Neuronal stem cell (in vitro differentiated cells): ENCODE measurements at regions not wholly inside any gene's neighbourhood (a gene's known extent, or its start where the extent isn't known, plus 50 kb on each side); places are given as distances from the start of the nearest gene placed in this dataset.

Experiments
- DNase-seq: peaks from one replicate; pipeline ENCODE4 v3.0.0-alpha.2; 2013; ENCODE audit warnings: low spot score
- H2AFZ ChIP-seq: one replicate; pipeline ENCODE4 v1.6.1; 2013; ENCODE audit warnings: mild to moderate bottlenecking, low read length, inconsistent platforms
- H2AK5ac ChIP-seq: 2 replicates; pipeline ENCODE4 v1.6.1; 2013; ENCODE audit warnings: low read depth, mild to moderate bottlenecking, inconsistent platforms, low read length, moderate library complexity, mixed read lengths
- H2BK120ac ChIP-seq: 2 replicates; pipeline ENCODE4 v1.6.1; 2013; ENCODE audit warnings: low read depth, mild to moderate bottlenecking, inconsistent platforms, low read length, moderate library complexity, mixed read lengths
- H2BK12ac ChIP-seq: one replicate; pipeline ENCODE4 v1.6.1; 2013; ENCODE audit warnings: low read length, inconsistent platforms
- H2BK15ac ChIP-seq: 2 replicates; pipeline ENCODE4 v1.6.1; 2013; ENCODE audit warnings: mild to moderate bottlenecking, low read length, inconsistent platforms, mixed read lengths
- H2BK5ac ChIP-seq: one replicate; pipeline ENCODE4 v1.6.1; 2013; ENCODE audit warnings: inconsistent platforms, mild to moderate bottlenecking, low read length, moderate library complexity
- H3K14ac ChIP-seq: one replicate; pipeline ENCODE4 v1.6.1; 2013; ENCODE audit warnings: low read length, inconsistent platforms
- H3K18ac ChIP-seq: 2 replicates; pipeline ENCODE4 v1.6.1; 2013; ENCODE audit warnings: low read length, inconsistent platforms
- H3K23ac ChIP-seq: 2 replicates; pipeline ENCODE4 v1.6.1; 2013; ENCODE audit warnings: low read depth, mild to moderate bottlenecking, mixed read lengths, low read length, inconsistent platforms; ENCODE audit not compliant: poor library complexity
- H3K27ac ChIP-seq: replicated peaks from 3 replicates; pipeline ENCODE4 v1.5.1; 2013; ENCODE audit warnings: low read length, inconsistent platforms
- H3K27me3 ChIP-seq, 3 experiments: 2 replicates each; pipeline ENCODE4 v1.6.1; 2013; ENCODE audit warnings: low read length in 3 of 3, mild to moderate bottlenecking in 2 of 3, inconsistent platforms in 1 of 3, low read depth in 1 of 3, mixed read lengths in 1 of 3, moderate library complexity in 1 of 3; ENCODE audit not compliant: control insufficient read depth in 3 of 3, insufficient read depth in 3 of 3
- H3K36me3 ChIP-seq, 2 donors: replicated peaks in 1 of 2; 2 replicates each; pipeline ENCODE4 v1.6.1; 2013; ENCODE audit warnings: low read length in 2 of 2; ENCODE audit not compliant: control insufficient read depth in 2 of 2, insufficient read depth in 2 of 2
- H3K4ac ChIP-seq: 2 replicates; pipeline ENCODE4 v1.6.1; 2013; ENCODE audit warnings: inconsistent platforms, mild to moderate bottlenecking, low read length, moderate library complexity
- H3K4me1 ChIP-seq, 2 donors: 1 replicate in 1 of 2; 2 replicates in 1 of 2; pipeline ENCODE4 v1.6.1; 2013; ENCODE audit warnings: low read length in 2 of 2, low read depth in 1 of 2; ENCODE audit not compliant: control insufficient read depth in 2 of 2, insufficient read depth in 1 of 2
- H3K4me2 ChIP-seq: one replicate; pipeline ENCODE4 v1.6.1; 2013; ENCODE audit warnings: mild to moderate bottlenecking, low read length, inconsistent platforms; ENCODE audit not compliant: insufficient read depth, poor library complexity, severe bottlenecking
- H3K4me3 ChIP-seq, 2 donors: 2 replicates each; pipeline ENCODE4 v1.5.1; 2013; ENCODE audit warnings: low read length in 2 of 2, mild to moderate bottlenecking in 2 of 2, inconsistent platforms in 1 of 2, moderate library complexity in 1 of 2
- H3K79me1 ChIP-seq: one replicate; pipeline ENCODE4 v1.6.1; 2013; ENCODE audit warnings: low read depth, mild to moderate bottlenecking, inconsistent platforms, low read length, moderate library complexity
- H3K9ac ChIP-seq: one replicate; pipeline ENCODE4 v1.6.1; 2013; ENCODE audit warnings: mild to moderate bottlenecking, low read depth, low read length, inconsistent platforms; ENCODE audit not compliant: poor library complexity
- H3K9me3 ChIP-seq, 2 donors: replicated peaks in 1 of 2; 2 replicates each; pipeline versions ENCODE3 to v1.6.1; 2013; ENCODE audit warnings: low read length in 2 of 2, mild to moderate bottlenecking in 2 of 2, inconsistent platforms in 1 of 2, low read depth in 1 of 2, mixed read lengths in 1 of 2, moderate library complexity in 1 of 2; ENCODE audit not compliant: control insufficient read depth in 2 of 2, insufficient read depth in 1 of 2
- H4K8ac ChIP-seq: one replicate; pipeline ENCODE4 v1.6.1; 2013; ENCODE audit warnings: low read depth, mild to moderate bottlenecking, inconsistent platforms, low read length, moderate library complexity
- H4K91ac ChIP-seq: one replicate; pipeline ENCODE4 v1.6.1; 2013; ENCODE audit warnings: low read length, low read depth, mild to moderate bottlenecking, inconsistent platforms; ENCODE audit not compliant: poor library complexity
- WGBS, 2 donors: extraction: QIAGEN DNeasy Blood & Tissue Kit; methylation state at CpG; one replicate each; pipeline ENCODE4 v1.1.7; 2013; ENCODE audit warnings: missing lambda C conversion rate in 2 of 2, mixed read lengths in 1 of 2; ENCODE audit not compliant: insufficient read length in 2 of 2, insufficient replicate concordance in 1 of 2; ENCODE audit errors: extremely low coverage in 2 of 2; 5-methylcytosine and 5-hydroxymethylcytosine counted together

- no peak overlapping the region for H2BK12ac ChIP-seq
- H3K4me2 ChIP-seq: no peak overlapping the region
- no peak overlapping the region for H2BK15ac ChIP-seq
- H2BK120ac ChIP-seq: no peak overlapping the region
- H3K18ac ChIP-seq: no peak overlapping the region
- peak overlapping the region; percentile 36 for H2AFZ ChIP-seq
- H4K91ac ChIP-seq: no peak overlapping the region
- H3K79me1 ChIP-seq: no peaks in the 10 kb centered on the region
- H3K4ac ChIP-seq: no peak overlapping the region
- no peak overlapping the region for H3K27ac ChIP-seq
- H4K8ac ChIP-seq: no peak overlapping the region
- no peaks in the 10 kb centered on the region for H3K4me1 ChIP-seq
- no peaks in the 10 kb centered on the region for H3K36me3 ChIP-seq
- no peaks in the 10 kb centered on the region for H3K27me3 ChIP-seq
- no peak overlapping the region for H3K9ac ChIP-seq
- no peak overlapping the region for H2AK5ac ChIP-seq
- no peak overlapping the region for H3K4me3 ChIP-seq
- DNase-seq: no peak
- no peak overlapping the region for H3K14ac ChIP-seq
- H3K9me3 ChIP-seq: no peaks in the 10 kb centered on the region
- H3K23ac ChIP-seq: no peak overlapping the region
- H2BK5ac ChIP-seq: no peak overlapping the region
- WGBS, 2 donors: no CpG with 5 or more reads among the region's 2 CpGs
Observed at GRCh38 chr2:225999692-226000091, 600.2 kb downstream of the NYAP2 start.

GRCh38 chr2:225998653-225999052, 599.1 kb downstream of the NYAP2 start:
- WGBS, 2 donors: no CpG with 5 or more reads among the region's 4 CpGs
- no peak overlapping the region for H3K4me3 ChIP-seq
- no peak overlapping the region for H4K91ac ChIP-seq
- no peak overlapping the region for H2BK120ac ChIP-seq
- no peaks in the 10 kb centered on the region for H3K9me3 ChIP-seq
- peak overlapping the region; percentile 67 for H2AFZ ChIP-seq
- no peak overlapping the region for H3K14ac ChIP-seq
- H2BK12ac ChIP-seq: no peak overlapping the region
- H3K18ac ChIP-seq: no peak overlapping the region
- no peaks in the 10 kb centered on the region for H3K36me3 ChIP-seq
- no peak overlapping the region for H2AK5ac ChIP-seq
- H3K27me3 ChIP-seq: no peaks in the 10 kb centered on the region
- H3K23ac ChIP-seq: no peak overlapping the region
- H3K4ac ChIP-seq: no peak overlapping the region
- H3K4me1 ChIP-seq: no peaks in the 10 kb centered on the region
- no peaks in the 10 kb centered on the region for H3K79me1 ChIP-seq
- no peak overlapping the region for H2BK15ac ChIP-seq
- H3K27ac ChIP-seq: no peak overlapping the region
- H3K4me2 ChIP-seq: no peak overlapping the region
- DNase-seq: no peak
- H3K9ac ChIP-seq: no peak overlapping the region
- no peak overlapping the region for H2BK5ac ChIP-seq
- no peak overlapping the region for H4K8ac ChIP-seq

- no peak for DNase-seq
- Histone ChIP-seq H2BK5ac (no peak overlapping the region), H3K9ac (no peak overlapping the region), H2BK120ac (no peak overlapping the region), H2BK15ac (no peak overlapping the region), H3K4ac (no peak overlapping the region), H2AK5ac (no peak overlapping the region), H3K4me3 (no peak overlapping the region), H3K4me2 (no peak overlapping the region), H3K27ac (no peak overlapping the region), H4K91ac (no peak overlapping the region), H3K79me1 (no peaks in the 10 kb centered on the region), H3K9me3 (no peaks in the 10 kb centered on the region), H3K14ac (no peak overlapping the region), H3K27me3 (no peaks in the 10 kb centered on the region), H3K23ac (no peak overlapping the region), H2BK12ac (no peak overlapping the region), H4K8ac (no peak overlapping the region), H3K18ac (no peak overlapping the region), H2AFZ (no peak overlapping the region), H3K36me3 (no peaks in the 10 kb centered on the region), H3K4me1 (no peaks in the 10 kb centered on the region)
- WGBS, 2 donors: no CpG with 5 or more reads among the region's 3 CpGs
Observed at GRCh38 chr2:225998116-225998515, 598.6 kb downstream of the NYAP2 start.

- Histone ChIP-seq H3K18ac (no peak overlapping the region), H3K23ac (no peak overlapping the region), H3K14ac (no peak overlapping the region), H3K36me3 (no peaks in the 10 kb centered on the region), H3K9ac (no peak overlapping the region), H2BK15ac (no peak overlapping the region), H4K8ac (no peak overlapping the region), H3K27me3 (no peaks in the 10 kb centered on the region), H2BK5ac (no peak overlapping the region), H3K4me3 (no peak overlapping the region), H3K4me1 (no peaks in the 10 kb centered on the region), H4K91ac (no peak overlapping the region), H2BK120ac (no peak overlapping the region), H3K27ac (no peak overlapping the region), H2AK5ac (no peak overlapping the region), H3K79me1 (no peaks in the 10 kb centered on the region), H2AFZ (no peak overlapping the region), H3K4me2 (no peak overlapping the region), H2BK12ac (no peak overlapping the region), H3K4ac (no peak overlapping the region), H3K9me3 (no peaks in the 10 kb centered on the region)
- WGBS, 2 donors: no CpG with 5 or more reads among the region's 2 CpGs
- DNase-seq: no peak
Observed at GRCh38 chr2:225996462-225996828, 596.9 kb downstream of the NYAP2 start.
